GM19395 (cell line): ENCODE measurements at regions not wholly inside any gene's neighbourhood (a gene's known extent, or its start where the extent isn't known, plus 50 kb on each side); places are given as distances from the start of the nearest gene placed in this dataset.
"Not testable (repeated sequence)": the region's sequence is repeated elsewhere in the genome, so short reads cannot be mapped to it uniquely, and the experiment has no call there.

ENCODE experiments used
- ATAC-seq: cut with Tn5 transposase; IDR thresholded peaks from one replicate; pipeline ENCODE4 v1.9.1; 2021; ENCODE audit warnings: mild to moderate bottlenecking, moderate library complexity; ENCODE audit not compliant: unreplicated experiment

- ATAC-seq, result no peak
These were observed 322.2 kb upstream of the DDI1 start for GRCh38 chr11:103714246-103714645.

- ATAC-seq, result no peak
These were observed 320.1 kb upstream of the DDI1 start for GRCh38 chr11:103716363-103716762.

- ATAC-seq, result no peak
These were observed 309.2 kb upstream of the DDI1 start for GRCh38 chr11:103727262-103727661.

- ATAC-seq, result no peak
These were observed 306.8 kb upstream of the DDI1 start for GRCh38 chr11:103729617-103730016.

GRCh38 chr11:103730131-103730940 is 306.1 kb upstream of the DDI1 start:
- no peak for ATAC-seq

- no peak for ATAC-seq
These were observed 304.8 kb upstream of the DDI1 start for GRCh38 chr11:103731670-103732069.

- ATAC-seq, result no peak
These were observed 302.6 kb upstream of the DDI1 start for GRCh38 chr11:103733889-103734288.

- no peak for ATAC-seq
These were observed 300.9 kb upstream of the DDI1 start for GRCh38 chr11:103735497-103736032.

- no peak for ATAC-seq
These were observed 300.0 kb upstream of the DDI1 start for GRCh38 chr11:103736315-103737036.

GRCh38 chr11:103737037-103737622 is 299.3 kb upstream of the DDI1 start:
- no peak for ATAC-seq

- no peak for ATAC-seq
These were observed 298.7 kb upstream of the DDI1 start for GRCh38 chr11:103737747-103738146.

- ATAC-seq, result not testable (repeated sequence)
These were observed 297.2 kb upstream of the DDI1 start for GRCh38 chr11:103739074-103739796.

GRCh38 chr11:103744496-103745153 is 291.8 kb upstream of the DDI1 start:
- no peak for ATAC-seq

GRCh38 chr11:103749158-103749557 is 287.3 kb upstream of the DDI1 start:
- no peak for ATAC-seq

GRCh38 chr11:103768816-103769215 is 267.6 kb upstream of the DDI1 start:
- ATAC-seq, result no peak

GRCh38 chr11:103773059-103773458 is 263.4 kb upstream of the DDI1 start:
- ATAC-seq, result no peak

- no peak for ATAC-seq
These were observed 262.9 kb upstream of the DDI1 start for GRCh38 chr11:103773537-103773936.

- no peak for ATAC-seq
These were observed 257.4 kb upstream of the DDI1 start for GRCh38 chr11:103779054-103779453.

- no peak for ATAC-seq
These were observed 246.5 kb upstream of the DDI1 start for GRCh38 chr11:103789952-103790351.

GRCh38 chr11:103792981-103793468 is 243.4 kb upstream of the DDI1 start:
- ATAC-seq, result no peak
